ENCODE measurements at regions not wholly inside any gene's neighbourhood (a gene's known extent, or its start where the extent isn't known, plus 50 kb on each side); places are given as distances from the start of the nearest gene placed in this dataset.

GRCh38 chr12:76264611-76265012 lies 83.6 kb downstream of the BBS10 start:
- intact Hi-C loops (cut with micrococcal nuclease), result no loop called here
- dilution Hi-C loops (cut with HindIII; ENCODE audit: low sequenced_read_pairs, unreplicated experiment), result no loop called here
- ChIA-PET POLR2A (ENCODE audit: unreplicated experiment) (no interaction called here), CTCF (no interaction called here)
- Histone ChIP-seq H3K18ac (ENCODE audit: low read depth, low read length) (no peak overlapping the region; the same call in 1 of the 2 replicates), H3K27me3 (ENCODE audit: control insufficient read depth, insufficient read depth, low read length) (no peaks in the 10 kb centered on the region), H4K8ac (ENCODE audit: low read depth in 2 of 2, low read length in 2 of 2) (no peak overlapping the region), H4K91ac (ENCODE audit: insufficient read depth, low read depth, low read length) (no peak overlapping the region), H4K20me1 (ENCODE audit: insufficient read depth, low read length) (no peaks in the 10 kb centered on the region), H3K79me1 (ENCODE audit: low read depth in 1 of 2, low read length in 2 of 2) (peaks cover 18 to 46% of the 10 kb centered on the region in 2 experiments; a peak in 2 of 4 replicates), H3K9me3 (ENCODE audit: control insufficient read depth, insufficient read depth, low read length) (0 out of 2 replicates have a peak, but pooled peaks cover 1% of the 10 kb centered on the region), H3K56ac (ENCODE audit: extremely low read depth, insufficient read depth, low read length) (no peak overlapping the region), H3K4ac (ENCODE audit: low read depth, low read length) (no peak overlapping the region), H3K4me3 (ENCODE audit: insufficient read depth, low read depth, low read length) (no peak overlapping the region), H3K9ac (ENCODE audit: low read depth, low read length) (no peak overlapping the region), H3K23ac (ENCODE audit: low read depth, low read length) (no peak overlapping the region), H2AFZ (replicated peaks; ENCODE audit: low read length, poor library complexity) (no peak overlapping the region), H3K14ac (replicated peaks; ENCODE audit: low read depth, low read length) (no peak overlapping the region), H2AK9ac (replicated peaks; ENCODE audit: low read depth, low read length, poor library complexity) (no peak overlapping the region), H3K27ac (ENCODE audit: insufficient read depth, low read length) (no peak overlapping the region), H2BK15ac (ENCODE audit: low read depth, low read length) (peak overlapping the region; percentile 69; the same call in 1 of the 3 replicates), H4K5ac (ENCODE audit: low read depth, low read length) (no peak overlapping the region), H3K9me1 (ENCODE audit: insufficient read depth, low read length) (peaks cover 19% of the 10 kb centered on the region), H3K4me1 (ENCODE audit: control insufficient read depth, insufficient read depth, low read length) (peaks cover 12% of the 10 kb centered on the region), H2AK5ac (ENCODE audit: low read depth, low read length) (no peak overlapping the region), H2BK120ac (ENCODE audit: low read depth, low read length) (no peak overlapping the region), H2BK5ac (ENCODE audit: low read depth, low read length, poor library complexity, severe bottlenecking) (no peak overlapping the region), H2BK20ac (ENCODE audit: low read depth, low read length) (no peak overlapping the region), H3K36me3 (ENCODE audit: control insufficient read depth, insufficient read depth, low read length) (no peaks in the 10 kb centered on the region), H3K4me2 (ENCODE audit: low read depth, low read length) (no peak overlapping the region)
- ATAC-seq (ENCODE audit: low read depth), result no peak
- 0 out of 2 replicates have a peak, but pooled peaks have one; percentile 18 for TF ChIP-seq CEBPB (IDR thresholded peaks at IDR 0.05; ENCODE audit: low read depth, low read length)
- TF ChIP-seq RAD21 (IDR thresholded peaks at IDR 0.05; ENCODE audit: low read length), result no peak
- in situ Hi-C loops (cut with MboI; ENCODE audit: low sequenced_read_pairs), result no loop called here
- BruUV-seq (replicated peaks), result no TSS peak
- peak; percentile 44 for DNase-seq
